H1 (cell line): ENCODE measurements at regions not wholly inside any gene's neighbourhood (a gene's known extent, or its start where the extent isn't known, plus 50 kb on each side); places are given as distances from the start of the nearest gene placed in this dataset.

ENCODE experiments used
- CTCF ChIA-PET: fragments of 300-600 bp; sonication (Branson Sonifier 250); formaldehyde crosslinking; loops from one replicate; lab custom pipeline; 2021; ENCODE audit not compliant: partially characterized antibody; lab: Charles Lee
- POLR2A ChIA-PET: fragments of 300-600 bp; sonication (Branson Sonifier 250); formaldehyde crosslinking; loops from one replicate; lab custom pipeline; 2021; ENCODE audit warnings: inconsistent platforms; ENCODE audit not compliant: partially characterized antibody; lab: Charles Lee
- DNase-seq, 2 experiments: peaks; one replicate each; pipeline versions ENCODE4 v3.0.0 to v3.0.0-alpha.2; 2010 to 2022; ENCODE audit warnings: low spot score in 2 of 2, low read depth in 1 of 2, mixed read lengths in 1 of 2
- FAIRE-seq: peaks from 2 replicates; lab custom pipeline; 2011; peaks lifted over from hg19 to GRCh38; lab: Jason Lieb, UNC
- H2AFZ ChIP-seq: 2 replicates; pipeline ENCODE4 v1.8.1; 2012; ENCODE audit warnings: low read length, inconsistent platforms
- H2AK5ac ChIP-seq: 2 replicates; pipeline ENCODE4 v1.6.1; 2013; ENCODE audit warnings: low read depth, low read length
- H2BK120ac ChIP-seq: replicated peaks from 2 replicates; pipeline ENCODE3; 2013; ENCODE audit warnings: low read depth, low read length, inconsistent platforms
- H2BK12ac ChIP-seq: 2 replicates; pipeline ENCODE4 v1.6.1; 2013; ENCODE audit warnings: low read depth, low read length
- H2BK15ac ChIP-seq: 2 replicates; pipeline ENCODE4 v1.6.1; 2013; ENCODE audit warnings: low read length
- H2BK20ac ChIP-seq: 2 replicates; pipeline ENCODE4 v1.6.1; 2013; ENCODE audit warnings: low read length
- H2BK5ac ChIP-seq: 2 replicates; pipeline ENCODE4 v1.6.1; 2013; ENCODE audit warnings: low read depth, low read length
- H3K14ac ChIP-seq: 2 replicates; pipeline ENCODE4 v1.6.1; 2013; ENCODE audit warnings: inconsistent platforms; ENCODE audit not compliant: insufficient read length
- H3K18ac ChIP-seq: 2 replicates; pipeline ENCODE4 v1.6.1; 2013; ENCODE audit warnings: low read length; ENCODE audit errors: extremely low read depth
- H3K23ac ChIP-seq: 2 replicates; pipeline ENCODE4 v1.6.1; 2013; ENCODE audit warnings: inconsistent platforms; ENCODE audit not compliant: insufficient read length
- H3K23me2 ChIP-seq: 2 replicates; pipeline ENCODE4 v1.6.1; 2013; ENCODE audit warnings: low read depth, low read length
- H3K27ac ChIP-seq: 2 replicates; pipeline ENCODE4 v1.6.1; 2011; ENCODE audit warnings: low read depth, low read length, inconsistent platforms
- H3K27me3 ChIP-seq, 4 experiments: replicated peaks in 1 of 4; 1 replicate in 1 of 4; 2 replicates in 3 of 4; pipeline versions ENCODE4 v1.6.1 to v1.8.1; 2011 to 2013; ENCODE audit warnings: low read length in 3 of 4, mild to moderate bottlenecking in 3 of 4, inconsistent platforms in 2 of 4, mixed read lengths in 2 of 4, moderate library complexity in 1 of 4; ENCODE audit not compliant: control insufficient read depth in 3 of 4, insufficient read depth in 3 of 4; ENCODE audit errors: extremely low read depth in 1 of 4
- H3K36me3 ChIP-seq, 4 experiments: 2 replicates each; pipeline versions ENCODE4 v1.6.1 to v1.8.1; 2011 to 2013; ENCODE audit warnings: mild to moderate bottlenecking in 4 of 4, low read length in 3 of 4, moderate library complexity in 2 of 4, control low read depth in 1 of 4, inconsistent platforms in 1 of 4; ENCODE audit not compliant: insufficient read depth in 4 of 4, control insufficient read depth in 2 of 4
- H3K4ac ChIP-seq: replicated peaks from 2 replicates; pipeline ENCODE3; 2013; ENCODE audit warnings: low read length, low read depth, mixed read lengths, inconsistent platforms; ENCODE audit not compliant: insufficient read length
- H3K4me1 ChIP-seq, 4 experiments: replicated peaks in 1 of 4; 1 replicate in 1 of 4; 2 replicates in 3 of 4; pipeline versions ENCODE4 v1.6.1 to v1.8.1; 2011 to 2013; ENCODE audit warnings: low read length in 3 of 4, inconsistent platforms in 2 of 4, mixed read lengths in 1 of 4; ENCODE audit not compliant: insufficient read depth in 4 of 4, control insufficient read depth in 3 of 4
- H3K4me2 ChIP-seq, 2 experiments: 2 replicates each; pipeline versions ENCODE4 v1.6.1 to v1.8.1; 2011 to 2013; ENCODE audit warnings: low read depth in 2 of 2, low read length in 2 of 2, control low read depth in 1 of 2, inconsistent platforms in 1 of 2, mild to moderate bottlenecking in 1 of 2; ENCODE audit not compliant: insufficient read depth in 1 of 2
- H3K4me3 ChIP-seq, 4 experiments: fragments of 200-600, 300-600 bp in 1 of 4; sonication (generic), shearing (Covaris generic), sonication (Bioruptor Twin) in 1 of 4; 2 replicates each; pipeline versions ENCODE4 v1.5.1 to v1.8.1; 2011 to 2016; ENCODE audit warnings: low read length in 4 of 4, low read depth in 3 of 4, control low read depth in 2 of 4, inconsistent platforms in 2 of 4, mild to moderate bottlenecking in 2 of 4, mixed read lengths in 1 of 4, moderate library complexity in 1 of 4; ENCODE audit not compliant: insufficient read depth in 2 of 4; ENCODE audit errors: extremely low read depth in 1 of 4
- H3K56ac ChIP-seq: replicated peaks from 2 replicates; pipeline ENCODE3; 2013; ENCODE audit warnings: low read depth, mild to moderate bottlenecking, mixed read lengths, low read length, inconsistent platforms; ENCODE audit not compliant: insufficient read length
- H3K79me1 ChIP-seq: 2 replicates; pipeline ENCODE4 v1.6.1; 2013; ENCODE audit warnings: low read depth, low read length, control low read depth
- H3K79me2 ChIP-seq, 2 experiments: 2 replicates each; pipeline versions ENCODE4 v1.6.1 to v1.8.1; 2012 to 2013; ENCODE audit warnings: low read length in 2 of 2, mild to moderate bottlenecking in 2 of 2, inconsistent platforms in 1 of 2; ENCODE audit not compliant: insufficient read depth in 2 of 2, control insufficient read depth in 1 of 2
- H3K9ac ChIP-seq, 4 experiments: replicated peaks in 1 of 4; 1 replicate in 1 of 4; 2 replicates in 3 of 4; pipeline versions ENCODE4 v1.6.1 to v1.8.1; 2011 to 2013; ENCODE audit warnings: low read depth in 3 of 4, low read length in 3 of 4, control low read depth in 2 of 4, mild to moderate bottlenecking in 2 of 4, moderate library complexity in 2 of 4, inconsistent platforms in 1 of 4; ENCODE audit errors: extremely low read depth in 1 of 4
- H3K9me3 ChIP-seq, 2 experiments: 2 replicates each; pipeline versions ENCODE4 v1.6.1 to v1.8.1; 2012 to 2013; ENCODE audit warnings: mild to moderate bottlenecking in 2 of 2, moderate library complexity in 2 of 2, control low read depth in 1 of 2, inconsistent platforms in 1 of 2, low read depth in 1 of 2, low read length in 1 of 2, mixed read lengths in 1 of 2; ENCODE audit not compliant: insufficient read depth in 2 of 2
- H4K20me1 ChIP-seq, 2 experiments: replicated peaks in 1 of 2; 2 replicates each; pipeline versions ENCODE3 to v1.8.1; 2011 to 2013; ENCODE audit warnings: inconsistent platforms in 2 of 2, low read length in 2 of 2, mild to moderate bottlenecking in 1 of 2; ENCODE audit not compliant: insufficient read depth in 2 of 2, control insufficient read depth in 1 of 2
- H4K5ac ChIP-seq: 2 replicates; pipeline ENCODE4 v1.6.1; 2013; ENCODE audit warnings: low read length, low read depth, mixed read lengths, inconsistent platforms; ENCODE audit not compliant: insufficient read length
- H4K8ac ChIP-seq: 2 replicates; pipeline ENCODE4 v1.8.0; 2013; ENCODE audit warnings: mild to moderate bottlenecking, moderate library complexity, low read length, inconsistent platforms; ENCODE audit not compliant: insufficient read depth; ENCODE audit errors: extremely low read depth
- H4K91ac ChIP-seq: replicated peaks from 2 replicates; pipeline ENCODE3; 2013; ENCODE audit warnings: low read length, mixed read lengths, inconsistent platforms; ENCODE audit not compliant: insufficient read length
- CEBPB ChIP-seq: IDR thresholded peaks from 2 replicates; pipeline ENCODE4 v1.6.1; 2012; ENCODE audit warnings: low read depth, low read length
- EGR1 ChIP-seq: IDR thresholded peaks from 2 replicates; pipeline ENCODE4 v1.6.1; 2011; ENCODE audit warnings: low read depth, low read length, borderline replicate concordance
- JUND ChIP-seq: IDR thresholded peaks from 2 replicates; pipeline ENCODE4 v1.6.1; 2011; ENCODE audit warnings: mild to moderate bottlenecking, improper control_type of control experiment, low read length
- NRF1 ChIP-seq: IDR thresholded peaks from 2 replicates; pipeline ENCODE4 v1.6.1; 2011; ENCODE audit warnings: mild to moderate bottlenecking, low read depth, low read length, improper control_type of control experiment
- RFX5 ChIP-seq: IDR thresholded peaks from 2 replicates; pipeline ENCODE4 v1.6.1; 2011; ENCODE audit warnings: low read depth, low read length, improper control_type of control experiment, borderline replicate concordance

DNA sequence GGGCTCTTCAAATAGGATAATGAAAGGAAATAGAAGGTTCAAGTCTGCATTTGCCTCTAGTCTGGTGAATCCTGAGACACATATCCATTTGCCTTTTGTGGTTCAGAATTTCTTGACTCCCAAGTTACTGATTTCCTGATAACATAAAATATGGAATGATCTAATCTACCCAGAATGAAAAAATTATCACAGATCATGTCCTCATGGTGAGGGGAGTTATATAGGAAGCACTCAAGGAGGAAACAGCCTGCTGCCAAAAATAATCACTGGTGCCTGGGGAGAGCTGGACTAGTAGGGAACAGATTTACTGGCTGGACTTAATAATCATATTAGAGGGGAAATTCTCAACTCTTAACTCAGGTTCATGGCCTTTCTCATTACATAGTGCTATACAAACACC, 95.5 kb upstream of the STK17B start:
- Histone ChIP-seq H2BK12ac (no peak overlapping the region), H3K79me2 (no peaks in the 10 kb centered on the region), H2AK5ac (no peak overlapping the region), H3K56ac (no peak overlapping the region), H3K9ac (no peak overlapping the region), H3K14ac (no peak overlapping the region), H3K18ac (no peak overlapping the region), H4K91ac (no peak overlapping the region), H3K4ac (no peak overlapping the region), H2BK20ac (no peak overlapping the region), H3K4me3 (no peak overlapping the region), H3K4me1 (no peaks in the 10 kb centered on the region), H2AFZ (no peak overlapping the region), H3K23ac (no peak overlapping the region), H3K79me1 (no peaks in the 10 kb centered on the region), H4K5ac (no peak overlapping the region), H3K36me3 (no peaks in the 10 kb centered on the region), H2BK5ac (no peak overlapping the region), H4K20me1 (no peaks in the 10 kb centered on the region), H2BK120ac (no peak overlapping the region), H3K27ac (no peak overlapping the region), H2BK15ac (no peak overlapping the region), H3K4me2 (no peak overlapping the region), H3K23me2 (no peaks in the 10 kb centered on the region), H4K8ac (no peak overlapping the region), H3K9me3 (no peaks in the 10 kb centered on the region), H3K27me3 (no peaks in the 10 kb centered on the region)
- TF ChIP-seq CEBPB (no peak), EGR1 (no peak), JUND (no peak), RFX5 (no peak), NRF1 (no peak)
- ChIA-PET POLR2A (no interaction called here), CTCF (interaction anchor here (0.8 kb wide), 1 partner anchor 189 kb away, joined by 3 read pairs; no protein-coding TSS in a partner anchor)
- FAIRE-seq (no peak), DNase-seq (no peak)
